GM18870 (cell line): ENCODE measurements at regions not wholly inside any gene's neighbourhood (a gene's known extent, or its start where the extent isn't known, plus 50 kb on each side); places are given as distances from the start of the nearest gene placed in this dataset.

Experiments
- ATAC-seq: cut with Tn5 transposase; IDR thresholded peaks from one replicate; pipeline ENCODE4 v1.9.1; 2021; ENCODE audit warnings: moderate library complexity; ENCODE audit not compliant: unreplicated experiment

GRCh38 chr20:6501061-6501460 is 266.4 kb upstream of the BMP2 start:
- no peak for ATAC-seq

GRCh38 chr20:6499566-6499965 is 267.9 kb upstream of the BMP2 start:
- no peak for ATAC-seq

- no peak for ATAC-seq
These were observed 270.6 kb upstream of the BMP2 start for GRCh38 chr20:6496874-6497273.

- ATAC-seq: no peak
These were observed 271.6 kb upstream of the BMP2 start for GRCh38 chr20:6495907-6496306.

- ATAC-seq: no peak
These were observed 275.0 kb upstream of the BMP2 start for GRCh38 chr20:6492271-6493055.

GRCh38 chr20:6490849-6491248 is 276.6 kb upstream of the BMP2 start:
- ATAC-seq: no peak

GRCh38 chr20:6489361-6490171 is 277.9 kb upstream of the BMP2 start:
- no peak for ATAC-seq

- ATAC-seq: no peak
These were observed 282.1 kb upstream of the BMP2 start for GRCh38 chr20:6485351-6485750.

GRCh38 chr20:6483727-6484126 is 283.8 kb upstream of the BMP2 start:
- ATAC-seq: no peak

GRCh38 chr20:6482486-6482885 is 285.0 kb upstream of the BMP2 start:
- ATAC-seq: no peak

- no peak for ATAC-seq
These were observed 286.9 kb upstream of the BMP2 start for GRCh38 chr20:6480328-6481200.

- no peak for ATAC-seq
These were observed 294.3 kb upstream of the BMP2 start for GRCh38 chr20:6473197-6473596.

GRCh38 chr20:6471871-6472270 is 295.6 kb upstream of the BMP2 start:
- no peak for ATAC-seq

GRCh38 chr20:6471110-6471647 is 296.3 kb upstream of the BMP2 start:
- no peak for ATAC-seq

GRCh38 chr20:6469695-6470094 is 297.8 kb upstream of the BMP2 start:
- ATAC-seq: no peak

GRCh38 chr20:6468423-6469116 is 298.9 kb upstream of the BMP2 start:
- ATAC-seq: no peak

- no peak for ATAC-seq
These were observed 299.9 kb upstream of the BMP2 start for GRCh38 chr20:6467562-6467961.

- ATAC-seq: no peak
These were observed 301.2 kb upstream of the BMP2 start for GRCh38 chr20:6466075-6466810.

- no peak for ATAC-seq
These were observed 316.6 kb upstream of the BMP2 start for GRCh38 chr20:6450841-6451240.

- ATAC-seq: no peak
These were observed 317.6 kb upstream of the FERMT1 start for GRCh38 chr20:6440443-6440799.
